ENCODE measurements at regions not wholly inside any gene's neighbourhood (a gene's known extent, or its start where the extent isn't known, plus 50 kb on each side); places are given as distances from the start of the nearest gene placed in this dataset.
A peak's percentile ranks its signal among the peaks of the same experiment; 100 is the strongest.

DNA sequence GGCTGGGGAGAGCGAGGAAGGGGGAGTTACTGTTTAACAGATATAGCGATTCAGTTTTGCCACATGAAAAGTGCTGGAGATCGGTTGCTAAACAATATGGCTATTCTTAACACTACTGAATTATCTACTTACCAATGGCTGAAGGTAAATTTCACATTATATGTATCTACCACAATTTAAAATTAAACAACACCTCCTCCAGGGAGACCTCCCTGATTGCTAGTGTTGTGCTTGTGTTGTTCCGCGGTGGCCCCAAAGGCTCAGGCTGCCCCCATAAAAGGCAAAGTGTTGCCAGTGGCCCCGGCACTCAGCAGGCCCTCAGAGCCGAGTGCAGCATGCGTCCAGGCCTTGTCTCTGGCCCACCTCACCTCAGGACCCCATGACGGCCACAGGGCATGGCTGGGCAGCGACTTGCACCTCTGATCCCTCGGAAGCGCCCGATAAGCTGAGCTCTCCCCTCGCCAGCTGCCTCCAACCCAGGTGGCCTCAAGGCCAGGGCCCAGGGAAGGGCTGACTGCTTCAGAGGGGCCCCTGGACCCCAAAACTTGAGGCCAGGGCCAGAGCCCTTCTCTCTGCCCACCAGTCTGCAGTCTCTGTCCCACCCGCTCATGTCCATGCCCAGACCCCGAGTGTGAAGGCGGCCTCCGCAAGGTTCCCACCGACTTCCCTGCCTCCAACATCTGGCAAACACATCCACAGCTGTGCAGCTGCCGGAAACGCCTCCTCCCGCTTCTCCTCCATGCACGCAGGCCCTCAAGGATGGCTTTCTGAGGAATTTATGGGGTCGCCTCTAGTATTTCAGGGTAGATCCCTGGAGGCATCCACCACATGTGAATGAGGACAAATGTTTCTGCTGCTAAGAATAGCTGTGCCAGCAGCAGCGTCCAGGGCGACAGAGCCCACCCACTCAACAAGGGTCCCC, 60.0 kb downstream of the NCOR2 start:
- intact Hi-C loops (cut with DNase I) = no loop called here
- peak overlapping the region; percentile 83 to 99 (median 92) for H3K27ac ChIP-seq
- H3K27me3 ChIP-seq = no peaks in the 10 kb centered on the region
- TF ChIP-seq POLR2A (IDR thresholded peaks at IDR 0.05) (no peak), CTCF (IDR thresholded peaks at IDR 0.05) (no peak), POLR2AphosphoS5 (IDR thresholded peaks at IDR 0.05) (peak in 3 of 4 donors; percentile 12 to 30 (median 26)), EP300 (IDR thresholded peaks at IDR 0.05) (no peak)
- 81 to 82% methylated on average over 26 of the region's 26 CpGs for whole genome bisulfite sequencing, 2 donors
- no peak overlapping the region for H3K4me3 ChIP-seq
- H3K9me3 ChIP-seq = no peaks in the 10 kb centered on the region
- no peak for DNase-seq
- no peaks in the 10 kb centered on the region for H3K36me3 ChIP-seq
- H3K4me1 ChIP-seq = peaks cover 0 to 93% (median 88%) of the 10 kb centered on the region in 4 donors

DNA sequence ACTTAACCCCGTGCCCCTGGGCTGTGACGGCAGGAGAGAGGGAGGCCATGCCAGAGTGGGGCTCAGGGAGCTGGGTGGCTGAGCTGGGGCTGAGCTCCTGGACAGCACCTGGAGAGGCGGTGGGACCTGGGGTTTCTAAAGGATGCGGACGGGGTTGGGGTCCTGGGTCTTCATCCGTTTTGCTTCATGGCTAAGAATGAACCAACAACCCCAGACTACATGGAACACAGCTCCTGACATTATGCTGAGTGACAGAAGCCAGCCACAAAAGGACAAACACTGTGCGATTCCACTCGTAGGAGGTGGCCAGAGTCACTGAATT, 60.6 kb downstream of the NCOR2 start:
- no peak overlapping the region for H3K4me3 ChIP-seq
- H3K4me1 ChIP-seq = peaks cover 0 to 93% (median 89%) of the 10 kb centered on the region in 4 donors
- DNase-seq = no peak
- no peaks in the 10 kb centered on the region for H3K27me3 ChIP-seq
- no peaks in the 10 kb centered on the region for H3K36me3 ChIP-seq
- TF ChIP-seq POLR2AphosphoS5 (IDR thresholded peaks at IDR 0.05) (no peak), EP300 (IDR thresholded peaks at IDR 0.05) (no peak), POLR2A (IDR thresholded peaks at IDR 0.05) (no peak), CTCF (IDR thresholded peaks at IDR 0.05) (no peak)
- no peaks in the 10 kb centered on the region for H3K9me3 ChIP-seq
- intact Hi-C loops (cut with DNase I) = no loop called here
- H3K27ac ChIP-seq = peak overlapping the region; percentile 83 to 99 (median 92)
- 54 to 56% methylated on average over 8 of the region's 8 CpGs for WGBS, 2 donors

GRCh38 chr12:124506145-124506831, 61.1 kb downstream of the NCOR2 start:
- H3K27me3 ChIP-seq = no peaks in the 10 kb centered on the region
- no peaks in the 10 kb centered on the region for H3K9me3 ChIP-seq
- WGBS, 2 donors = 10 to 24% methylated on average over 30 of the region's 30 CpGs
- H3K4me1 ChIP-seq = peaks cover 0 to 94% (median 90%) of the 10 kb centered on the region in 4 donors
- H3K36me3 ChIP-seq = no peaks in the 10 kb centered on the region
- TF ChIP-seq POLR2A (IDR thresholded peaks at IDR 0.05) = peak; percentile 17 to 48
- no peak for TF ChIP-seq EP300 (IDR thresholded peaks at IDR 0.05)
- TF ChIP-seq POLR2AphosphoS5 (IDR thresholded peaks at IDR 0.05) = peak; percentile 54 to 72 (median 66)
- TF ChIP-seq CTCF (IDR thresholded peaks at IDR 0.05) = no peak
- DNase-seq = peak; percentile 93
- peak overlapping the region in 3 of 4 donors; percentile 15 to 21 (median 19) for H3K4me3 ChIP-seq
- intact Hi-C loops (cut with DNase I) = no loop called here
- peak overlapping the region; percentile 83 to 99 (median 92) for H3K27ac ChIP-seq

GRCh38 chr12:124505001-124505818, 62.2 kb downstream of the NCOR2 start:
- intact Hi-C loops (cut with DNase I) = no loop called here
- Histone ChIP-seq H3K4me1 (peaks cover 0 to 94% (median 90%) of the 10 kb centered on the region in 4 donors), H3K27me3 (no peaks in the 10 kb centered on the region)

More at GRCh38 chr12:124505001-124505818, 62.2 kb downstream of the NCOR2 start:
- Histone ChIP-seq H3K9me3 (no peaks in the 10 kb centered on the region), H3K4me3 (no peak overlapping the region), H3K27ac (peak overlapping the region; percentile 83 to 99 (median 92)), H3K36me3 (no peaks in the 10 kb centered on the region)
- DNase-seq = no peak
- TF ChIP-seq EP300 (IDR thresholded peaks at IDR 0.05) = no peak
- TF ChIP-seq POLR2AphosphoS5 (IDR thresholded peaks at IDR 0.05) = no peak
- TF ChIP-seq CTCF (IDR thresholded peaks at IDR 0.05) = no peak
- TF ChIP-seq POLR2A (IDR thresholded peaks at IDR 0.05) = no peak
- WGBS, 2 donors = 88 to 89% methylated on average over 22 of the region's 22 CpGs
